Activated naive CD8-positive, alpha-beta T cell treated with anti-CD3 and anti-CD28 coated beads for 36 hours (primary cell): ENCODE measurements at regions not wholly inside any gene's neighbourhood (a gene's known extent, or its start where the extent isn't known, plus 50 kb on each side); places are given as distances from the start of the nearest gene placed in this dataset.
"Not testable (repeated sequence)": the region's sequence is repeated elsewhere in the genome, so short reads cannot be mapped to it uniquely, and the experiment has no call there.

Experiments used
- DNase-seq: peaks from one replicate; pipeline ENCODE4 v3.0.0; 2021
- H3K27ac Mint-ChIP-seq: one replicate; pipeline ENCODE4 v1.8.0; 2022; ENCODE audit warnings: mild to moderate bottlenecking, moderate library complexity, mixed read lengths
- H3K27me3 Mint-ChIP-seq: one replicate; pipeline ENCODE4 v1.8.0; 2022; ENCODE audit warnings: mild to moderate bottlenecking, mixed read lengths
- H3K36me3 Mint-ChIP-seq: one replicate; pipeline ENCODE4 v1.8.0; 2021; ENCODE audit warnings: mild to moderate bottlenecking, mixed read lengths
- H3K4me1 Mint-ChIP-seq: one replicate; pipeline ENCODE4 v1.8.0; 2021; ENCODE audit warnings: mixed read lengths
- H3K4me3 Mint-ChIP-seq: one replicate; pipeline ENCODE4 v1.8.0; 2022; ENCODE audit warnings: mild to moderate bottlenecking, moderate library complexity, mixed read lengths
- H3K9me3 Mint-ChIP-seq: one replicate; pipeline ENCODE4 v1.8.0; 2022; ENCODE audit warnings: mixed read lengths

DNA sequence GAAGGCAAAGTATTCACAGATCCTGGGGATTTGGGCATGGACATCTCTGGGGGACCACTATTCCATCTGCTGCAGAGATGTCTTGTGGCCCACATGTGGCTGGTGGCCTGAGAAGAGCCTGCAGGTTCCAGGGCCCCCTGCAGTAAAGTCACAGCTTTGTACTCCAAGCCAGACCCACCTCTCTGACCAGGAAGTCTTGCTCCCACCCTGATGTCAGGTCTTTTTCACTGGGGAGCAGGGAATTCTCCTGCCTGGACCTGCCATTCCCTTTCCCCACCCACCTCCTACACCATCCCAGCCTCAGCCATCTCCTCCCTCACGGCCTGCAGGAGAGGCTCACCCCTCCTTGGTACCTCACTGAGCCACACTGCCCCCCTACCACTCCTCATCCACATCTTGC is 211.8 kb downstream of the SMAD2 start:
- no peaks in the 10 kb centered on the region for H3K36me3 Mint-ChIP-seq
- no peaks in the 10 kb centered on the region for H3K4me1 Mint-ChIP-seq
- no peak for DNase-seq
- H3K4me3 Mint-ChIP-seq: no peak overlapping the region
- H3K27me3 Mint-ChIP-seq: no peaks in the 10 kb centered on the region
- H3K27ac Mint-ChIP-seq: no peak overlapping the region
- H3K9me3 Mint-ChIP-seq: no peaks in the 10 kb centered on the region

DNA sequence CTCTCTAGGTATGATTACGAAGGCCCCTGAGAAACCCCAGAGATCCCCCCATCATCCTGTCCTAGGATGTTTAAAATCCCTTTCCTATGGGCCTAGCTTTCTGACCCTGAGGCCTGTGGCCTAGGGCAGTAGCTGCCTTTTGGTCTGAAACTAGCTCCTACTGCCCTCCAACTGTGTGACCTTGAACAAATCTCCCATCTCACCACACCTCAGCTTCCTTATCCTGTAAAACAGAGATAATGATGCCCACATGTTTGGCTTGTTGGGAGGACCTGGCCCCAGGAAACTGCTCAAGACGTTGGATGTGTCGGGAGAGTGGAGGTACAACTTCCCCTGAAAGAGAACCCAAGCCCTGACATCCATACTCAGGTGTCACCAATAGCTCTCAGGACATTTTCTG is 213.2 kb downstream of the SMAD2 start:
- no peak for DNase-seq
- Mint-ChIP-seq H3K36me3 (no peaks in the 10 kb centered on the region), H3K27me3 (peaks cover 3% of the 10 kb centered on the region), H3K9me3 (no peaks in the 10 kb centered on the region), H3K27ac (no peak overlapping the region), H3K4me3 (no peak overlapping the region), H3K4me1 (no peaks in the 10 kb centered on the region)

DNA sequence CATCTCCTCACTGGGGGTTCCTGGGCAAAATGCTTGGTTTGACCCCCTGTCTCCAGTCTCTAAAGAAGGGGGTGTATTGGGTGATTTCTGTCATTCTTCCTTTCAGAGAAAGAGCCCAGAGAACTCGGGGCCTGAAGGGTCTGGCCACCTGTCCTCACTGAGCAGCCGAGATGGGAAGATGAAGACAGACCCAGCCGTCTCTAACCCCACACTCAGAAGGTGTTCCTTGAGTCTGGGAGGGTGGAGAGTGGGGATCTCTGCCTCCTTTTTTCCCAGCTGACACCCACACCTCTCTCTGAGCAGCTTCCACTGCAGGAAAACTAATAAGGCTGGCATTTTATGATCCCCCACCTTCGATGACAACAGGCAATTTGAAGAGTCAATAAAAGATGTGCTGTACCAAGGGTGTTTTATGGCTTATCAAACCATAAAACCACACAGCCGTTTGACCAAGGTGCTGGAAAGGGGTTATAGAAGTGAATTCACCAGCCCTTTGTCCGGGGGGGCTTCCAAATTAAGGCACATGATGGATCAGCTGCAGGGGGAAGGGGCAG is 213.8 kb downstream of the SMAD2 start:
- no peaks in the 10 kb centered on the region for H3K9me3 Mint-ChIP-seq
- peaks cover 3% of the 10 kb centered on the region for H3K27me3 Mint-ChIP-seq
- no peaks in the 10 kb centered on the region for H3K4me1 Mint-ChIP-seq
- no peak for DNase-seq
- no peak overlapping the region for H3K4me3 Mint-ChIP-seq
- H3K36me3 Mint-ChIP-seq: no peaks in the 10 kb centered on the region
- no peak overlapping the region for H3K27ac Mint-ChIP-seq

DNA sequence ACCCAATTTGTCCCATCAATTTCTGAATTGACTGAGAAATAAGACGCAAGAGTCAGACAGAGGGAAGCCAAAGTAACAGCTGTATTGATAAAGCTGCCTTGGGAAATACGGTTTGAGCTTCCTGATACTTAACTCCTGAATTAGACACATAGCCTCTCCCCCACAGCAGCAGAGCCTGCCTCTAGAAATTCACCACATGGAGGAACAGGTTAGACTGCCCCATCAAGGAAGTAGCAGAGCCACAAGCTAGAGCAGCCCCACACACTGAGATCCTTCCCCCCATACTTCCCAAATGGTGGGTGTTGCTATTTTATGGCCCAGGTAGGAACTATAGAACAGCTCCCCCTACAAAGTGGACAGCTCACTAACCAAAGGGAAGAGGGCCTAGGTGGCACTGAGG is 220.0 kb downstream of the SMAD2 start:
- peaks cover 3% of the 10 kb centered on the region for H3K27me3 Mint-ChIP-seq
- H3K4me1 Mint-ChIP-seq: no peaks in the 10 kb centered on the region
- no peak overlapping the region for H3K4me3 Mint-ChIP-seq
- peaks cover 1% of the 10 kb centered on the region for H3K9me3 Mint-ChIP-seq
- H3K36me3 Mint-ChIP-seq: no peaks in the 10 kb centered on the region
- no peak overlapping the region for H3K27ac Mint-ChIP-seq
- DNase-seq: no peak

DNA sequence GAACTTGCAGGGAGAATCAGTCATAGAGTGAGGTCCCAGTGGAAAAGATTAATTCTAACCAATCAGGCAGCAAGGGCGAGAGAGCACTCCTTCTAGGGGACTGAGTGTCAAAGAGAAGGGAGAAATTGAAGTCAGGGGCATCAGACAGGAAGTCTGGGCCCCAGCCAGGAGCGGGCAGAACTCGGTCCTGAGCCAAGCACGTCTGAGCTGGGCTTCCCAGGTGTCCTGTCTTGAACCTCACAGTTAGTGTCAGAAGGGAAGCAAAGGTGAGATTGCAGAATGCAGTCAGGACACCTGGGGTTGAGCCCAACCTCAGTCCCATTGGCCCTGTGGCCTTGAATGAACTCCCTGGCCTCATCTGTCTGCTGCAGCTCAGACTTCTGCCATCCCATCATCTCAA is 220.9 kb downstream of the SMAD2 start:
- Mint-ChIP-seq H3K27ac (no peak overlapping the region), H3K9me3 (peaks cover 1% of the 10 kb centered on the region), H3K4me1 (no peaks in the 10 kb centered on the region), H3K4me3 (no peak overlapping the region), H3K36me3 (no peaks in the 10 kb centered on the region), H3K27me3 (peaks cover 3% of the 10 kb centered on the region)
- DNase-seq: no peak

DNA sequence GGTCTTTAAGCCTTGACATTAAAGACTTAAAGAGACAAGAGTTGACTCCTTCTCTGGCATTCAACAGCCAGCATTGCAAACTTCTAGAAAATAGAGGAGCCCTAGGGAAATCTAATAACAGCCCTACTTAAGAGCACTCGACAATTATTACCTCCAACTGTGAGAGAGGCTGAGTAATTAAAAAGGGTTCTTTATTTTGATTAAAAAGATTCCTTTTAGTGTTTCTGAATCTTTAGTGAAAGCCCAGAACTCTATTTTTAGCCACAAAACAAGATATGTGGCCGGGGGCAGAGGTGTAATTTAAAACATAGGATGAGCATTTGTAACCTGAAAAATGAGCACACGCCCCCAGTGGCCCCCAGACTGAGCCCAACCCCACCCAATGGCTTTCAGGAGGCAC is 222.3 kb downstream of the SMAD2 start:
- DNase-seq: no peak
- H3K27ac Mint-ChIP-seq: no peak overlapping the region
- H3K27me3 Mint-ChIP-seq: peaks cover 3% of the 10 kb centered on the region
- no peak overlapping the region for H3K4me3 Mint-ChIP-seq
- H3K36me3 Mint-ChIP-seq: no peaks in the 10 kb centered on the region
- peaks cover 1% of the 10 kb centered on the region for H3K9me3 Mint-ChIP-seq
- no peaks in the 10 kb centered on the region for H3K4me1 Mint-ChIP-seq

DNA sequence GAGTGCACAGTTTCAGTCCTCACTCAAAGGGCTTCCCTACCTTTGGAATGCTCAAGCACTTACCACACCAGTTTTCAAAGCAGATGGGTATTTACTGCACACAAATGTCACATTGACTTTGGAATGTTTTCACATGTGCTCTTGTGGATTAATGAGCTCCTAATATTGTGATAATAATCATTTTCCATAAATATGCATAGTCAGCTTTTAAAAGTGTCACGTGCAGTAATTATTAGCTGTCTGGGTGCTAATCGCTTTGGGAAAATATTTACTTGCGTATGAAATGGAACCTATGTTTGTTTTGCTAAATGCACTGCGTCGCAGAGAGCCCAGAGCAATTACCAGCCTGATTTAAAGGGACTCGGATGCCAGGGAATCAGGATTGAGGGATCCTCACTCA is 229.3 kb downstream of the SMAD2 start:
- Mint-ChIP-seq H3K9me3 (peaks cover 1% of the 10 kb centered on the region), H3K4me3 (no peak overlapping the region), H3K27ac (no peak overlapping the region), H3K36me3 (no peaks in the 10 kb centered on the region), H3K4me1 (no peaks in the 10 kb centered on the region), H3K27me3 (peaks cover 12% of the 10 kb centered on the region)
- DNase-seq: no peak

DNA sequence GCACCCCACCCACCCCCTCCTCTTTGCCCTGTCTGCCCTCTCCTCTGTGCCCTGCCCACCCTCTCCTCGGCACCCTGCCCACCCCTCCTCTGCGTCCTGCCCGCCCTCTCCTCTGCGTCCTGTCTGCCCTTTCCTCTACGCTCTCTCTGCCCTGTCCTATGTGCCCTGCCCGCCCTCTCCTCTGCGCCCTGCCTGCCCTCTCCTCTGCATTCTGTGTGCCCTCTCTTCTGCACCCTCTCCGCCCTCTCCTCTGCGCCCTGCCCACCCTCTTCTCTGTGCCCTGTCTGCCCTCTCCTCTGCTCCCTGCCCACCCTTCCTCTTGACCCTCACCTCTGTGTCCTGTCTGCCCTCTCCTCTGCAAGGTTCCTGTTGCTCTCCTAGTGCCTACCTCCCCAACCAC is 233.6 kb downstream of the SMAD2 start:
- DNase-seq: no peak
- Mint-ChIP-seq H3K4me3 (no peak overlapping the region), H3K4me1 (no peaks in the 10 kb centered on the region), H3K27ac (no peak overlapping the region), H3K27me3 (peaks cover 15% of the 10 kb centered on the region), H3K9me3 (no peaks in the 10 kb centered on the region), H3K36me3 (no peaks in the 10 kb centered on the region)

DNA sequence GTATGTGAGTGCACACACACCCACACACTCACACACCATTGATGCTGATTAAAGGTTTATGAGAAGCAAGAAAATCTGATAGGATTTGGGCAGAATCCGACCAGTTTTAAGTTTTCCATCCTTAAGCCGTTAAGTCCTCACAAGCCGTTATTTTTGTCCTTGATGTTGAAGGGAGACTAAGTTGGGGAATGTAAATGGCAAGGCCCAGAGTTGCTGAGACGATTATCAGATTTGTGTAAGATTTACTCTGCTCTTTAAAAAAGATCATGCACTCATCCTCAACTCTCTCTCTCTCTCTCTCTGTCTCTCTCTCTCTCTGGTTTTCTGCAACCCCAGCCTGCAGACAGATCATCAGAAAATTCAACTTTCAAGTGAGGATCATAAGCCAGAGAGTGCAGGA is 238.8 kb downstream of the SMAD2 start:
- DNase-seq: no peak
- Mint-ChIP-seq H3K9me3 (no peaks in the 10 kb centered on the region), H3K4me1 (no peaks in the 10 kb centered on the region), H3K27ac (no peak overlapping the region), H3K36me3 (no peaks in the 10 kb centered on the region), H3K27me3 (peaks cover 3% of the 10 kb centered on the region), H3K4me3 (no peak overlapping the region)

DNA sequence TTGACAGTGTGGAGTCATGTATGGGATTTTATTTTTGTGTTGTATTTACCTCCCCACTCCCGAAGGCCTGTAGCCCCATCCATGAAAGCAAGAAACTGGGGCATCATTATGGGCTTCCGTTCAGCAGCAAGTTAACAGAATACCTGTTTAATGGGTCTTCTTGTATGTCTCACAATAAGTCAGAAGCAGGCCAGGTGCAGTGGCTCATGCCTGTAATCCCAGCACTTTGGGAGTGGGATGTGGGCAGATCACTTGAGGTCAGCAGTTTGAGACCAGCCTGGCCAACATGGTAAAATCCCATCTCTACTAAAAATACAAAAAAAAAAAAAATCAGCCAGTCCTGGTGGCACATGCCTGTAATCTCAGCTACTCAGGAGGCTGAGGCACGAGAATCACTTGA is 239.7 kb downstream of the SMAD2 start:
- H3K36me3 Mint-ChIP-seq, H3K9me3 Mint-ChIP-seq, H3K27me3 Mint-ChIP-seq: not testable (repeated sequence)

DNA sequence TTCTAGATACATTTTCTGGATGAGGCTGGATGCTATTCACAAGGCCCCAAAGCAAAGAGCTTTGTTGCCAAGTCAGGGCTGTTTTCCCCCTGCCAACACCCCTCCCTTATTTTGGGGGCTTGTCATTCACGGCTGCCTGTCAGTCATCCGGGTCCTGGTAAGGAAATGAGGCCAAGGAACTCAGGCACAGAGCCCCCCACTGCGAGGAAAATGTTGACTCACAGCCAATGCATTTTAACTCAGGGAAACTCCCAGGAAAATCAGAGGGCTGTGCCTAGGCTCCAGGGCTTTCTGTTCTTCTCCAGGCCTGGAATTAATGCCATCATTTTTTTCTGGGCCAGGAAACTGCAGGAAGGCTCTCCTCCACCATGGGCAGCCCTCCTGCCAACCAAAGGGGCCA is 241.1 kb downstream of the SMAD2 start:
- H3K27ac Mint-ChIP-seq: no peak overlapping the region
- no peak overlapping the region for H3K4me3 Mint-ChIP-seq
- H3K27me3 Mint-ChIP-seq: peaks cover 3% of the 10 kb centered on the region
- no peaks in the 10 kb centered on the region for H3K4me1 Mint-ChIP-seq
- no peaks in the 10 kb centered on the region for H3K9me3 Mint-ChIP-seq
- no peaks in the 10 kb centered on the region for H3K36me3 Mint-ChIP-seq
- DNase-seq: no peak

More for the DNA sequence above, 239.7 kb downstream of the SMAD2 start:
- DNase-seq, H3K4me1 Mint-ChIP-seq, H3K27ac Mint-ChIP-seq, H3K4me3 Mint-ChIP-seq: not testable (repeated sequence)

DNA sequence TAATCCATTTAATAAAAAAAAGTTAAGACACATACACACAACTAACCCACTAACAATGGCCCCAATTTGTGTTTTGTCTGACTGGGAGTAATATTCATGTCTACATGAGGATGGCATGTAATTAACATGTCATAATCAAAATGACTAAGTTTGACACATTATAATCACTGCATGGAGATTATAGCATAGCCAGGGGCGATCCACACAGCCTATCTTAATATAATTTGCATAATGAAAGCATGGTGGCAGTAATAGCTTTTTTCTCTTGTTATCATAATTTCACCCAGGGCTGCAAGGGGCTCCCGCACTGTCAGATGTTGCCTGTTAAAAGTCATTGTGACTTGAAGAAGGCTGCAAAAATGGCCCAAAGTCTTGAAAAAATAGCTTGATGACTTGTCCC is 243.7 kb downstream of the SMAD2 start:
- Mint-ChIP-seq H3K27me3 (no peaks in the 10 kb centered on the region), H3K9me3 (no peaks in the 10 kb centered on the region), H3K4me1 (no peaks in the 10 kb centered on the region), H3K4me3 (no peak overlapping the region), H3K36me3 (no peaks in the 10 kb centered on the region), H3K27ac (no peak overlapping the region)
- DNase-seq: no peak

DNA sequence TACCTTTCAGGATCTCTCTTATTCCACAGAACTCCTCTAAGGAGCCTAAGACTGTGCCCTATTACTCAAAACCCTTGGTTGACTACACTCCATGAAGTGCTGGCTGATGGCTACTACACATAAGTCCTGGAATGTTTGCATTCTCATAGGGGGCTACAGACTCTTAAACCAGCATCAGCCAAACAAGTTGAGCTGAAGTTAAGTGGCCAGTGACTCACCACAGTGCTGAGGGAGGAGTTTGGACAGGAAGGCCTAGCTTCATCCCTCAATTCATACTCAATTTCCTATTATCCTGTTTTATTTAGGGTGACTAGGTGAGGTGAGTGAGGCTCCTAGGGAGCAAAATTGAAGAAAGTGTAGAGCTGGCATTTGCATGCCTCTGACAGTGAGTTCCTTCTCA is 246.7 kb downstream of the SMAD2 start:
- no peak for DNase-seq
- Mint-ChIP-seq H3K36me3 (no peaks in the 10 kb centered on the region), H3K27ac (no peak overlapping the region), H3K27me3 (no peaks in the 10 kb centered on the region), H3K4me3 (no peak overlapping the region), H3K9me3 (no peaks in the 10 kb centered on the region), H3K4me1 (no peaks in the 10 kb centered on the region)

DNA sequence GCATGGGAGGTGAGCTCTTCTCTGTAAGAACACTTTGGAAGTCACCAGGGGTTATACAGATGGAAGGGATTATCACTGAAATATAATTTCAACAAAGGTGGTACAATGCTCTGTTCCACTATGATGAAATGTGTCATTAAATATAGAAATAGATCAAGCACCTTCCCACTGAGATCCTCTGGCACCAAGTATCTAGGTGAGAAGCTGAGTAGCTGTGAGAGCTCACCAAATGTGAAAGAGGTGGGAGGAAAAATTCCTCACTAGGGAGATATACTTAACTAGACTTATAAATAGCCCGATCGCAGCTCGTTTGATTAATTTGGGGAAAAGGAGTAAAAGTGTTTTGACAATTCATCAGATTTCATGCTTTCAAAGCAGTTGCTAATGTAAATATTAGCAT is 247.6 kb downstream of the SMAD2 start:
- no peak overlapping the region for H3K27ac Mint-ChIP-seq
- no peaks in the 10 kb centered on the region for H3K36me3 Mint-ChIP-seq
- H3K4me1 Mint-ChIP-seq: no peaks in the 10 kb centered on the region
- DNase-seq: no peak
- no peaks in the 10 kb centered on the region for H3K27me3 Mint-ChIP-seq
- H3K4me3 Mint-ChIP-seq: no peak overlapping the region
- no peaks in the 10 kb centered on the region for H3K9me3 Mint-ChIP-seq

DNA sequence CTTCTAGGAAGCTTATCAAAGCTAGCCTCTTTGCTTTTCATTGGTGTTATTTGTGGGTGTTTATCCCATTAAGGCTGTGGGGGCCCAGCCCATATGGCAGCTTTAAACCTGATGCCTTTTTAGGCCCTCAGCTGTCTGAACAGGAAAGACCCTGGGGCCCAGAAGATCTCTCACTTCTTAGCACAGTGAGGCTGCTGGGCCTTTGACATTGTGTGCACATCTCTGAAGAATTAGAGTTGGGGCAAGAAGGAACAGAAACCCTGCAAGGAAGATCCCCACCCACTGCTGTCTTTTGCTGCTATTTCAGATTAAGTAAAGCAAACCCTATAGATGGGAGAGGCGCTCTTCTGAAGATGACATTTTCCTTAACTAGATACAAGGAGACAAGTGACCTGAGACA is 250.0 kb downstream of the SMAD2 start:
- H3K9me3 Mint-ChIP-seq: no peaks in the 10 kb centered on the region

DNA sequence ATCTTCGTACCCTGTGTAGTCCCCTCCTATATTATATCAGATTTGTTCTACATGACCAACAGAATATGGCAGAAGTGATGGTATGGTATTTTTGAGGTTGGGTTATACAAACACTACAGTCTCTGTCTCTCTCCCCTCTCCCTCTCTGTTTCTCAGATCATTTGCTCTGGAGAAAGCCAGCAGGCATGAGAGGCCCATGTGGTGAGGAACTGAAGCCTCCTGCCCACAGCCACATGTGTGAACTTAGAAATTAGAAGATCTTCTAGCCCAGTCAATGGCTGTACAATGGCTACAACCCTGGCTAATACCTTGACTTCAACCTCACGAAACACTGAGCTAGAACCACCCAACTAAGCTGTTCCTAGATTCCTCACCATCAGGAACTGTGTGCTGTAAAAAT is 250.6 kb downstream of the SMAD2 start:
- no peak for DNase-seq
- no peak overlapping the region for H3K27ac Mint-ChIP-seq
- no peaks in the 10 kb centered on the region for H3K4me1 Mint-ChIP-seq
- no peaks in the 10 kb centered on the region for H3K9me3 Mint-ChIP-seq
- no peaks in the 10 kb centered on the region for H3K27me3 Mint-ChIP-seq
- no peaks in the 10 kb centered on the region for H3K36me3 Mint-ChIP-seq
- no peak overlapping the region for H3K4me3 Mint-ChIP-seq

More for the DNA sequence above, 250.0 kb downstream of the SMAD2 start:
- no peak overlapping the region for H3K27ac Mint-ChIP-seq
- H3K4me1 Mint-ChIP-seq: no peaks in the 10 kb centered on the region
- H3K36me3 Mint-ChIP-seq: no peaks in the 10 kb centered on the region
- H3K4me3 Mint-ChIP-seq: no peak overlapping the region
- H3K27me3 Mint-ChIP-seq: no peaks in the 10 kb centered on the region
- no peak for DNase-seq

DNA sequence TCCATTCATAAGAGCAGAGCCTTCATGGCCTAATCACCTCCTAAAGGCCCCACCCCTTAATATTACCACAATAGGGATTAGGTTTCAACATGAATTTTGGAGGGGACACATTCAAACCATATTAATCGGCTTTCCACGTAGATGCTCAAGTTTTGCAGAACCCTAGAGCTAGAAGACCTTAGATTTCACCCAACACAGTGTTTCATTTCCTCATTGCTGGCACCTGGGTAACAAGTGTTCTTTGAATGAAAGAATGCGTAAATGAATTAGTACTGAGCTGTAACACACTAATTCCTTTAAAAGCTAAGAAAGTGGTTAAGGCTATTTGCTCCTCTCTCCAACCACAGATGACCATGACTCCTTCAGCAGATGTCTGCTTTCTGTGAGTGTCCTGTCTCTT is 252.5 kb downstream of the SMAD2 start:
- no peaks in the 10 kb centered on the region for H3K36me3 Mint-ChIP-seq
- H3K4me1 Mint-ChIP-seq: no peaks in the 10 kb centered on the region
- H3K27me3 Mint-ChIP-seq: no peaks in the 10 kb centered on the region
- H3K9me3 Mint-ChIP-seq: no peaks in the 10 kb centered on the region
- H3K27ac Mint-ChIP-seq: no peak overlapping the region
- H3K4me3 Mint-ChIP-seq: no peak overlapping the region
- DNase-seq: no peak
